Adrenal gland (tissue), 5 donors: ENCODE measurements at regions not wholly inside any gene's neighbourhood (a gene's known extent, or its start where the extent isn't known, plus 50 kb on each side); places are given as distances from the start of the nearest gene placed in this dataset.
"Not testable (repeated sequence)": the region's sequence is repeated elsewhere in the genome, so short reads cannot be mapped to it uniquely, and the experiment has no call there.

Experiments
- CTCF ChIP-seq, 6 experiments: fragments of 450-650 bp in 4 of 6; fragments of 200-600 bp in 2 of 6; sonication (generic) in 1 of 6; IDR thresholded peaks; 1 replicate in 5 of 6; 2 replicates in 1 of 6; pipeline versions ENCODE4 v1.5.1 to v1.8.0; 2016 to 2021; ENCODE audit warnings: antibody characterized with exemption in 6 of 6, mild to moderate bottlenecking in 2 of 6, moderate library complexity in 1 of 6
- POLR2A ChIP-seq, 2 donors: fragments of 450-650 bp; IDR thresholded peaks; one replicate each; pipeline ENCODE4 v1.6.1; 2017; ENCODE audit warnings: antibody characterized with exemption in 2 of 2, mild to moderate bottlenecking in 2 of 2, moderate library complexity in 1 of 2
- donor health status: DM: no; HTN: no; CAD: no.

- not testable (repeated sequence) for TF ChIP-seq CTCF, POLR2A (IDR thresholded peaks at IDR 0.05)
These were observed 4461.2 kb upstream of the TPTE start for GRCh38 chr21:6060054-6060681.
